Middle frontal gyrus (tissue), 1 donor: ENCODE measurements at regions not wholly inside any gene's neighbourhood (a gene's known extent, or its start where the extent isn't known, plus 50 kb on each side); places are given as distances from the start of the nearest gene placed in this dataset.
"Not testable (repeated sequence)": the region's sequence is repeated elsewhere in the genome, so short reads cannot be mapped to it uniquely, and the experiment has no call there.

ENCODE experiments used
- DNase-seq: peaks from one replicate; pipeline ENCODE4 v3.0.0-alpha.2; 2015; ENCODE audit warnings: low spot score; ENCODE audit errors: extremely low spot score

- no peak for DNase-seq
Observed at GRCh38 chr2:199040522-199040921, 417.2 kb downstream of the SATB2 start.

GRCh38 chr2:199033761-199034160 is 424.0 kb downstream of the SATB2 start:
- not testable (repeated sequence) for DNase-seq

GRCh38 chr2:199025146-199025545 is 432.6 kb downstream of the SATB2 start:
- no peak for DNase-seq

- DNase-seq: no peak
Observed at GRCh38 chr2:199024224-199024623, 433.5 kb downstream of the SATB2 start.

- no peak for DNase-seq
Observed at GRCh38 chr2:199019898-199020507, 437.7 kb downstream of the SATB2 start.

GRCh38 chr2:199018826-199019225 is 438.9 kb downstream of the SATB2 start:
- no peak for DNase-seq

GRCh38 chr2:199015072-199015471 is 442.7 kb downstream of the SATB2 start:
- DNase-seq: no peak

GRCh38 chr2:199014226-199014625 is 443.5 kb downstream of the SATB2 start:
- DNase-seq: no peak

GRCh38 chr2:199011908-199012307 is 445.8 kb downstream of the SATB2 start:
- DNase-seq: no peak

GRCh38 chr2:198994678-198995077 is 463.1 kb downstream of the SATB2 start:
- DNase-seq: no peak

GRCh38 chr2:198991431-198991830 is 466.3 kb downstream of the SATB2 start:
- DNase-seq: no peak

GRCh38 chr2:198975779-198976178 is 482.0 kb downstream of the SATB2 start:
- no peak for DNase-seq

GRCh38 chr2:198973785-198974184 is 484.0 kb downstream of the SATB2 start:
- DNase-seq: no peak

- DNase-seq: no peak
Observed at GRCh38 chr2:198973181-198973580, 484.6 kb downstream of the SATB2 start.

- no peak for DNase-seq
Observed at GRCh38 chr2:198968545-198968944, 489.2 kb downstream of the SATB2 start.

GRCh38 chr2:198966269-198966668 is 491.5 kb downstream of the SATB2 start:
- DNase-seq: no peak

- no peak for DNase-seq
Observed at GRCh38 chr2:198961547-198961946, 496.2 kb downstream of the SATB2 start.

- no peak for DNase-seq
Observed at GRCh38 chr2:198957181-198957580, 500.6 kb downstream of the SATB2 start.

- DNase-seq: no peak
Observed at GRCh38 chr2:198953328-198953727, 504.4 kb downstream of the SATB2 start.

- DNase-seq: no peak
Observed at GRCh38 chr2:198950803-198951202, 506.9 kb downstream of the SATB2 start.

GRCh38 chr2:198945496-198945895 is 512.2 kb downstream of the SATB2 start:
- DNase-seq: no peak

GRCh38 chr2:198930170-198930569 is 527.6 kb downstream of the SATB2 start:
- no peak for DNase-seq

- no peak for DNase-seq
Observed at GRCh38 chr2:198928026-198928425, 529.7 kb downstream of the SATB2 start.
